Suprapubic skin (tissue), 3 donors: ENCODE measurements at regions not wholly inside any gene's neighbourhood (a gene's known extent, or its start where the extent isn't known, plus 50 kb on each side); places are given as distances from the start of the nearest gene placed in this dataset.
"Not testable (repeated sequence)": the region's sequence is repeated elsewhere in the genome, so short reads cannot be mapped to it uniquely, and the experiment has no call there.

Source experiments
- POLR2A ChIP-seq, 2 donors: fragments of 450-650 bp; IDR thresholded peaks; one replicate each; pipeline ENCODE4 v1.6.1; 2017; ENCODE audit warnings: antibody characterized with exemption in 2 of 2, mild to moderate bottlenecking in 2 of 2, moderate library complexity in 2 of 2
- TF ChIP-seq, protein P1 (sequence below), 2 donors: fragments of 200-600 bp in 1 of 2; fragments of 450-650 bp in 1 of 2; sonication (generic) in 1 of 2; IDR thresholded peaks; one replicate each; pipeline ENCODE4 v1.5.1; 2016 to 2019; ENCODE audit warnings: antibody characterized with exemption in 2 of 2, mild to moderate bottlenecking in 1 of 2, moderate library complexity in 1 of 2

DNA sequence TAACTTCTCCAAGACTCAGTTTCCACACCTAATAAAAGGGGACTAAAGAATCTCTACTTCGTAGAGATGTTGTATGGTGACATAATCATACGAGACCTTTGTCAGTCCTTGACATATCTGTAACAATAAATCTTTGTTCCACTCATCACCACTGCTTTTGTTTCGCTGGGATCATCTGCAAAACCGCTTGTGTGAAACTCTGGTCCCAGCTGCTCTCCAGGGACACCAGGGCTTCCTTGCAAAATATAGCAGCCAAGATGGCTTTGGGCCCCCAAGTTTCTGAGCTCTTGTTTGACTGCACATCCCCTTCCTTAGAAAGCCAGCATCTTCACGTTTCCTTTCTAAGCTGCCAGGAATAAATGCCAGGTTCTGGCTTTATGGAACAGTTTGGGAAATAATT, 110.5 kb upstream of the RRN3 start:
- TF ChIP-seq, protein P1, sequence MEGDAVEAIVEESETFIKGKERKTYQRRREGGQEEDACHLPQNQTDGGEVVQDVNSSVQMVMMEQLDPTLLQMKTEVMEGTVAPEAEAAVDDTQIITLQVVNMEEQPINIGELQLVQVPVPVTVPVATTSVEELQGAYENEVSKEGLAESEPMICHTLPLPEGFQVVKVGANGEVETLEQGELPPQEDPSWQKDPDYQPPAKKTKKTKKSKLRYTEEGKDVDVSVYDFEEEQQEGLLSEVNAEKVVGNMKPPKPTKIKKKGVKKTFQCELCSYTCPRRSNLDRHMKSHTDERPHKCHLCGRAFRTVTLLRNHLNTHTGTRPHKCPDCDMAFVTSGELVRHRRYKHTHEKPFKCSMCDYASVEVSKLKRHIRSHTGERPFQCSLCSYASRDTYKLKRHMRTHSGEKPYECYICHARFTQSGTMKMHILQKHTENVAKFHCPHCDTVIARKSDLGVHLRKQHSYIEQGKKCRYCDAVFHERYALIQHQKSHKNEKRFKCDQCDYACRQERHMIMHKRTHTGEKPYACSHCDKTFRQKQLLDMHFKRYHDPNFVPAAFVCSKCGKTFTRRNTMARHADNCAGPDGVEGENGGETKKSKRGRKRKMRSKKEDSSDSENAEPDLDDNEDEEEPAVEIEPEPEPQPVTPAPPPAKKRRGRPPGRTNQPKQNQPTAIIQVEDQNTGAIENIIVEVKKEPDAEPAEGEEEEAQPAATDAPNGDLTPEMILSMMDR (IDR thresholded peaks at IDR 0.05), result not testable (repeated sequence)
- not testable (repeated sequence) for TF ChIP-seq POLR2A (IDR thresholded peaks at IDR 0.05)
